ENCODE measurements at regions not wholly inside any gene's neighbourhood (a gene's known extent, or its start where the extent isn't known, plus 50 kb on each side); places are given as distances from the start of the nearest gene placed in this dataset.

GRCh38 chr6:14463110-14463509 lies 345.5 kb downstream of the CD83 start:
- no peaks in the 10 kb centered on the region for H3K9me3 ChIP-seq
- no peaks in the 10 kb centered on the region for H3K27me3 ChIP-seq
- H3K4me1 ChIP-seq, result no peaks in the 10 kb centered on the region
- H3K36me3 ChIP-seq (ENCODE audit: low read depth, missing control alignments), result no peaks in the 10 kb centered on the region
- DNase-seq, result no peak
- no peak overlapping the region for H3K4me3 ChIP-seq
- intact Hi-C loops (cut with DNase I; ENCODE audit: low total_unique reads), result no loop called here
- 95 to 97% methylated on average over 4 to 6 of the region's 6 CpGs for WGBS, 2 donors
- H3K27ac ChIP-seq, result no peak overlapping the region
- TF ChIP-seq POLR2A (IDR thresholded peaks at IDR 0.05) (no peak), CTCF (IDR thresholded peaks at IDR 0.05) (no peak)

GRCh38 chr6:14464055-14464454 lies 346.5 kb downstream of the CD83 start:
- WGBS, 2 donors, result 53 to 78% methylated on average over 5 of the region's 5 CpGs
- Histone ChIP-seq H3K4me1 (no peaks in the 10 kb centered on the region), H3K4me3 (no peak overlapping the region), H3K36me3 (ENCODE audit: low read depth, missing control alignments) (no peaks in the 10 kb centered on the region), H3K27me3 (no peaks in the 10 kb centered on the region), H3K9me3 (no peaks in the 10 kb centered on the region), H3K27ac (no peak overlapping the region)
- DNase-seq, result no peak
- intact Hi-C loops (cut with DNase I; ENCODE audit: low total_unique reads), result no loop called here
- no peak for TF ChIP-seq POLR2A (IDR thresholded peaks at IDR 0.05)
- peak in 2 of 3 experiments; percentile 8 to 24 for TF ChIP-seq CTCF (IDR thresholded peaks at IDR 0.05)

GRCh38 chr6:14464716-14465115 lies 347.1 kb downstream of the CD83 start:
- Histone ChIP-seq H3K4me1 (no peaks in the 10 kb centered on the region), H3K9me3 (no peaks in the 10 kb centered on the region), H3K4me3 (no peak overlapping the region), H3K27ac (no peak overlapping the region), H3K36me3 (ENCODE audit: low read depth, missing control alignments) (no peaks in the 10 kb centered on the region), H3K27me3 (no peaks in the 10 kb centered on the region)
- TF ChIP-seq POLR2A (IDR thresholded peaks at IDR 0.05), result no peak
- TF ChIP-seq CTCF (IDR thresholded peaks at IDR 0.05), result no peak
- 93 to 98% methylated on average over 2 of the region's 2 CpGs for WGBS, 2 donors
- intact Hi-C loops (cut with DNase I; ENCODE audit: low total_unique reads), result no loop called here
- no peak for DNase-seq

GRCh38 chr6:14466278-14466677 lies 348.7 kb downstream of the CD83 start:
- DNase-seq, result no peak
- Histone ChIP-seq H3K27me3 (no peaks in the 10 kb centered on the region), H3K9me3 (no peaks in the 10 kb centered on the region), H3K27ac (no peak overlapping the region), H3K4me3 (no peak overlapping the region), H3K4me1 (no peaks in the 10 kb centered on the region), H3K36me3 (ENCODE audit: low read depth, missing control alignments) (no peaks in the 10 kb centered on the region)
- no peak for TF ChIP-seq POLR2A (IDR thresholded peaks at IDR 0.05)
- no peak for TF ChIP-seq CTCF (IDR thresholded peaks at IDR 0.05)
- 75 to 79% methylated on average over 4 of the region's 4 CpGs for WGBS, 2 donors
- intact Hi-C loops (cut with DNase I; ENCODE audit: low total_unique reads), result no loop called here

GRCh38 chr6:14467591-14467990 lies 350.0 kb downstream of the CD83 start:
- intact Hi-C loops (cut with DNase I; ENCODE audit: low total_unique reads), result no loop called here
- Histone ChIP-seq H3K27ac (no peak overlapping the region), H3K9me3 (no peaks in the 10 kb centered on the region), H3K4me1 (no peaks in the 10 kb centered on the region), H3K36me3 (ENCODE audit: low read depth, missing control alignments) (no peaks in the 10 kb centered on the region), H3K27me3 (no peaks in the 10 kb centered on the region), H3K4me3 (no peak overlapping the region)
- TF ChIP-seq POLR2A (IDR thresholded peaks at IDR 0.05), result no peak
- DNase-seq, result no peak
- WGBS, 2 donors, result 83 to 90% methylated on average over 2 of the region's 2 CpGs
